K562 (cell line): ENCODE measurements at regions not wholly inside any gene's neighbourhood (a gene's known extent, or its start where the extent isn't known, plus 50 kb on each side); places are given as distances from the start of the nearest gene placed in this dataset.

Experiments used
- IRF1 ChIP-seq: sonication (generic); formaldehyde crosslinking; IDR thresholded peaks from 2 replicates; pipeline ENCODE4 v1.8.0; 2022; ENCODE audit warnings: missing genetic modification reagents, mild to moderate bottlenecking, borderline replicate concordance
- POLR2A ChIP-seq: fragments of 450-650 bp; conservative IDR thresholded peaks from 2 replicates; pipeline ENCODE4 v1.6.1; 2016
- POLR2AphosphoS5 ChIP-seq: IDR thresholded peaks from 2 replicates; pipeline ENCODE4 v1.6.1; 2011; ENCODE audit warnings: mild to moderate bottlenecking, low read depth, low read length, moderate library complexity; ENCODE audit not compliant: control insufficient read depth, insufficient read depth
- SIN3B ChIP-seq: fragments of 450-650 bp; IDR thresholded peaks from 2 replicates; pipeline ENCODE4 v1.6.1; 2017; ENCODE audit warnings: low read depth, mild to moderate bottlenecking, moderate library complexity
- SPI1 ChIP-seq: IDR thresholded peaks from 2 replicates; pipeline ENCODE4 v1.6.1; 2011; ENCODE audit warnings: low read depth, low read length, control low read depth, borderline replicate concordance
- ZKSCAN1 ChIP-seq: fragments of 150-350 bp; IDR thresholded peaks from 2 replicates; pipeline ENCODE4 v1.6.1; 2016; ENCODE audit warnings: low read depth, low read length
- ZNF23 ChIP-seq: fragments of 250-450 bp; sonication (Bioruptor Pico); IDR thresholded peaks from 2 replicates; pipeline ENCODE4 v1.4.0; 2020; ENCODE audit warnings: mild to moderate bottlenecking
- ZNF274 ChIP-seq: IDR thresholded peaks from 2 replicates; pipeline ENCODE4 v1.6.1; 2011; ENCODE audit warnings: low read depth, mild to moderate bottlenecking, low read length, moderate library complexity, borderline replicate concordance
- ZNF830 ChIP-seq: fragments of 250-450 bp; sonication (Bioruptor Pico); IDR thresholded peaks from 2 replicates; pipeline ENCODE4 v1.5.0; 2021; ENCODE audit warnings: mild to moderate bottlenecking

GRCh38 chr14:22488522-22489243, 100.3 kb downstream of the DAD1 start:
- TF ChIP-seq POLR2AphosphoS5 (no peak), SPI1 (no peak), ZKSCAN1 (no peak), ZNF274 (no peak), ZNF23 (CRISPR knock-in tag) (no peak), ZNF830 (no peak), IRF1 (CRISPR knock-in tag) (no peak), SIN3B (no peak), POLR2A (no peak)
